Spleen (tissue), 11 donors: ENCODE measurements at regions not wholly inside any gene's neighbourhood (a gene's known extent, or its start where the extent isn't known, plus 50 kb on each side); places are given as distances from the start of the nearest gene placed in this dataset.

Experiments used
- DNase-seq: peaks from one replicate; pipeline ENCODE4 v3.0.0-alpha.2; 2020
- H3K27ac ChIP-seq, 8 donors: fragments of 200-600 bp; sonication (generic) in 7 of 8; 1 replicate in 4 of 8; 2 replicates in 4 of 8; pipeline versions ENCODE4 v1.5.0 to v1.8.0; 2016 to 2021; ENCODE audit warnings: inconsistent platforms in 4 of 8, mild to moderate bottlenecking in 4 of 8, moderate library complexity in 1 of 8
- H3K27me3 ChIP-seq, 7 donors: fragments of 200-600 bp; sonication (generic) in 6 of 7; replicated peaks in 1 of 7; 1 replicate in 4 of 7; 2 replicates in 3 of 7; pipeline versions ENCODE4 v1.5.0 to v1.8.0; 2016 to 2021; ENCODE audit warnings: inconsistent platforms in 3 of 7, mild to moderate bottlenecking in 1 of 7
- H3K36me3 ChIP-seq, 6 donors: fragments of 200-600 bp; sonication (generic) in 5 of 6; 1 replicate in 4 of 6; 2 replicates in 2 of 6; pipeline versions ENCODE4 v1.5.0 to v1.8.0; 2016 to 2021; ENCODE audit warnings: inconsistent platforms in 2 of 6
- H3K4me1 ChIP-seq, 6 donors: fragments of 200-600 bp; sonication (generic) in 5 of 6; 1 replicate in 3 of 6; 2 replicates in 3 of 6; pipeline versions ENCODE4 v1.5.0 to v1.8.0; 2016 to 2021; ENCODE audit warnings: inconsistent platforms in 3 of 6
- H3K4me3 ChIP-seq, 8 donors: fragments of 200-600 bp; sonication (generic) in 7 of 8; 1 replicate in 4 of 8; 2 replicates in 4 of 8; pipeline versions ENCODE4 v1.5.0 to v1.8.0; 2016 to 2021; ENCODE audit warnings: inconsistent platforms in 4 of 8, mild to moderate bottlenecking in 4 of 8, moderate library complexity in 2 of 8
- H3K9me3 ChIP-seq, 8 donors: fragments of 200-600 bp; sonication (generic) in 7 of 8; 1 replicate in 4 of 8; 2 replicates in 4 of 8; pipeline versions ENCODE4 v1.5.0 to v1.8.0; 2016 to 2021; ENCODE audit warnings: inconsistent platforms in 4 of 8
- CTCF ChIP-seq, 11 experiments: fragments of 200-600 bp in 7 of 11; fragments of 450-650 bp in 4 of 11; sonication (generic) in 4 of 11; IDR thresholded peaks in 8 of 11; conservative IDR thresholded peaks in 3 of 11; 1 replicate in 7 of 11; 2 replicates in 4 of 11; pipeline versions ENCODE4 v1.4.0 to v1.8.0; 2016 to 2021; ENCODE audit warnings: antibody characterized with exemption in 11 of 11, inconsistent platforms in 4 of 11, mild to moderate bottlenecking in 1 of 11
- POLR2A ChIP-seq, 3 donors: fragments of 450-650 bp; IDR thresholded peaks; one replicate each; pipeline ENCODE4 v1.5.1; 2017; ENCODE audit warnings: antibody characterized with exemption in 3 of 3, mild to moderate bottlenecking in 1 of 3
- POLR2AphosphoS5 ChIP-seq, 3 donors: sonication (generic); formaldehyde crosslinking; IDR thresholded peaks; one replicate each; pipeline ENCODE4 v1.5.1; 2017; ENCODE audit warnings: antibody characterized with exemption in 3 of 3
- WGBS, 5 donors: extraction: QIAGEN DNeasy Blood & Tissue Kit in 3 of 5; methylation state at CpG; one replicate each; pipeline versions ENCODE4 v1.1.5 to v1.1.7; 2013 to 2018; 5-methylcytosine and 5-hydroxymethylcytosine counted together
- intact Hi-C: fragments of 100-400 bp; cut with DNase I; formaldehyde crosslinking; loops from one replicate; pipeline ENCODE4 v1.15.0; 2023; ENCODE audit warnings: low total_unique reads
- donor health status: healthy with polysubstance abuse.
- donor health status: DM: no; HTN: no; CAD: no; lungs with moderate emphysema.
- donor health status: DM: no; HTN: no; CAD: no.
- donor health status: Bipolar disorder and iron deficiency.
- donor health status: healthy.
- donor health status: DM: no; HTN: no; CAD: no.
- donor health status: DM: yes; HTN: yes; CAD: no.

DNA sequence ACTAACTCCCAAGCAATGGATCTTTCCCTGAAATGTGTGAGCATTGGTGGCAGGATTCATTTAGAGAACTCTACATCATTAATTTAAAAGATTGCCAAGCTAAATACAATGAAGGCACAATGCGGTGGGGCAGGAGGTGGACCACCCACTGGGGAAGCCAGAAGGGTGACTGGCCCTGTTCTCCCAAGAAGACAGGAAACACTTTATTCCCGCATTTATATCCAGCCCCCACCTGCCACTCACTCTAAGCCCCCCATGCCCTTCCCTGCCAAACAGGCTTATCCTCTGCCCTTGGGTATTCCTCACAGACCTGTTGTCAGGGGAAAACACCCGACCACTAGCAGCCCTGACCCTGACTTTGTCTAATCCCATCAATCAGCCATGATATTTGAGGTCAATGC, 189.1 kb upstream of the UBL3 start:
- peaks cover 0 to 24% (median 0%) of the 10 kb centered on the region in 7 donors for H3K27me3 ChIP-seq
- H3K4me3 ChIP-seq, result no peak overlapping the region
- no peak for DNase-seq
- H3K9me3 ChIP-seq, result no peaks in the 10 kb centered on the region
- intact Hi-C loops, result no loop called here
- no peak overlapping the region for H3K27ac ChIP-seq
- no peak for TF ChIP-seq POLR2AphosphoS5 (IDR thresholded peaks at IDR 0.05)
- TF ChIP-seq CTCF (IDR thresholded peaks at IDR 0.05 in 8 of 11, conservative IDR thresholded peaks at IDR 0.05 in 3 of 11), result no peak
- no peak for TF ChIP-seq POLR2A (IDR thresholded peaks at IDR 0.05)
- H3K36me3 ChIP-seq, result no peaks in the 10 kb centered on the region
- no peaks in the 10 kb centered on the region for H3K4me1 ChIP-seq
- 40 to 63% (median 57%) methylated on average over 3 of the region's 3 CpGs for WGBS, 5 donors

DNA sequence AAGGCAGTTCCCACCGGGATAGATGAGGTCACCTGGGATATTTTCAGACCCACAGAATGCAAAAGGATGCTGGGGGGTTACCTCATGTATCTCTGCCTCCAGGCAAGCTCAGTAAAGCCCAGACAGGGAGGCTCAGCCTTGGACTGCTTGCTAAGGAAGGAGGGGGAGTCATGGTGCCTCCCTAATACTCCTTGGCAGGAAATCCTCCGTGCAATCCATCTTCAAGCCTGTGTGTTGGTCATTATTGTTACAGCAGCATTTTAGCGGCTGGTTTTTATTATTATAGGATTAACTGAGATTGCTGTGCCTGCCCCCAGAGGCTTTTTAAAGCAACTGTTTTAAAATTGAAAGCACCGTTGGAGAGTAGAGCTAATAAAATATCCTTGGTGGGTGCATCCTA, 188.5 kb upstream of the UBL3 start:
- no peak for DNase-seq
- Histone ChIP-seq H3K9me3 (no peaks in the 10 kb centered on the region), H3K4me1 (no peaks in the 10 kb centered on the region), H3K36me3 (no peaks in the 10 kb centered on the region), H3K27ac (no peak overlapping the region), H3K4me3 (no peak overlapping the region), H3K27me3 (peaks cover 0 to 24% (median 0%) of the 10 kb centered on the region in 7 donors)
- TF ChIP-seq CTCF (IDR thresholded peaks at IDR 0.05 in 8 of 11, conservative IDR thresholded peaks at IDR 0.05 in 3 of 11) (no peak), POLR2A (IDR thresholded peaks at IDR 0.05) (no peak)
- WGBS, 5 donors, result 28 to 40% (median 32%) methylated on average over 4 of the region's 4 CpGs
- intact Hi-C loops, result no loop called here

DNA sequence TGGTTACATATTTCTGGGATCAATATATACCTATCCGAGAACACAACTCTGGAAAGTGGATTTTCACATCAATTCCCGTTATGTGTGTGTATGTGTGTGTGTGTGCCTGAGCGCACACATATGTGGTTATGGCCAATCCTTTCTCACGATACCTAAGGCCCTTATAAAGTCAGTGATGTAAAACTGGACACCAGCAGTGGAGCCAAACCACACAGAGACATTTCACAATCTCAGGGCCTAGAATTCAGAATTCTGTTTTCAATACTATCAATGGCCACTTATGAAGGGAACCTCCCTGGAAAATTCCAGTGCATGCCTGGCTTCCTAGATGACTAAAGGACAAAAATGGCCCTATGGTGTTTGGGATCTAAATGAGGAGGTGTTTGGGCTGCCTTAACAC, 187.3 kb upstream of the UBL3 start:
- no peak overlapping the region for H3K4me3 ChIP-seq
- no peaks in the 10 kb centered on the region for H3K36me3 ChIP-seq
- intact Hi-C loops, result no loop called here
- H3K27ac ChIP-seq, result no peak overlapping the region
- DNase-seq, result no peak
- TF ChIP-seq POLR2AphosphoS5 (IDR thresholded peaks at IDR 0.05) (no peak), CTCF (IDR thresholded peaks at IDR 0.05 in 8 of 11, conservative IDR thresholded peaks at IDR 0.05 in 3 of 11) (no peak), POLR2A (IDR thresholded peaks at IDR 0.05) (no peak)
- 67 to 97% (median 90%) methylated on average over 4 of the region's 4 CpGs for WGBS, 5 donors
- no peaks in the 10 kb centered on the region for H3K9me3 ChIP-seq
- H3K27me3 ChIP-seq, result peaks cover 0 to 24% (median 0%) of the 10 kb centered on the region in 7 donors
- H3K4me1 ChIP-seq, result no peaks in the 10 kb centered on the region

- intact Hi-C loops, result no loop called here
- no peak overlapping the region for H3K27ac ChIP-seq
- WGBS, 5 donors, result 75 to 81% (median 80%) methylated on average over 6 of the region's 6 CpGs
- TF ChIP-seq CTCF (IDR thresholded peaks at IDR 0.05 in 8 of 11, conservative IDR thresholded peaks at IDR 0.05 in 3 of 11) (no peak), POLR2A (IDR thresholded peaks at IDR 0.05) (no peak), POLR2AphosphoS5 (IDR thresholded peaks at IDR 0.05) (no peak)
- H3K4me3 ChIP-seq, result no peak overlapping the region
- H3K4me1 ChIP-seq, result no peaks in the 10 kb centered on the region
- no peaks in the 10 kb centered on the region for H3K9me3 ChIP-seq
- H3K36me3 ChIP-seq, result no peaks in the 10 kb centered on the region
- no peak for DNase-seq
- peaks cover 0 to 24% (median 0%) of the 10 kb centered on the region in 7 donors for H3K27me3 ChIP-seq
Observed at GRCh38 chr13:30037306-30037705, 186.9 kb upstream of the UBL3 start.
